SK-N-MC (cell line): ENCODE measurements at regions not wholly inside any gene's neighbourhood (a gene's known extent, or its start where the extent isn't known, plus 50 kb on each side); places are given as distances from the start of the nearest gene placed in this dataset.

Experiments
- EZH2 ChIP-seq: fragments of 200-600 bp; sonication (generic); IDR thresholded peaks from one replicate; pipeline ENCODE4 v1.6.1; 2017; ENCODE audit warnings: antibody characterized with exemption
- POLR2AphosphoS5 ChIP-seq: IDR thresholded peaks from 2 replicates; pipeline ENCODE4 v1.6.1; 2012; ENCODE audit warnings: mild to moderate bottlenecking, low read depth, low read length, borderline replicate concordance

- TF ChIP-seq POLR2AphosphoS5 (no peak), EZH2 (no peak)
These were observed 334.0 kb upstream of the CPEB2 start for GRCh38 chr4:14668296-14668695.
